ENCODE measurements at regions not wholly inside any gene's neighbourhood (a gene's known extent, or its start where the extent isn't known, plus 50 kb on each side); places are given as distances from the start of the nearest gene placed in this dataset.
"Not testable (repeated sequence)": the region's sequence is repeated elsewhere in the genome, so short reads cannot be mapped to it uniquely, and the experiment has no call there.

DNA sequence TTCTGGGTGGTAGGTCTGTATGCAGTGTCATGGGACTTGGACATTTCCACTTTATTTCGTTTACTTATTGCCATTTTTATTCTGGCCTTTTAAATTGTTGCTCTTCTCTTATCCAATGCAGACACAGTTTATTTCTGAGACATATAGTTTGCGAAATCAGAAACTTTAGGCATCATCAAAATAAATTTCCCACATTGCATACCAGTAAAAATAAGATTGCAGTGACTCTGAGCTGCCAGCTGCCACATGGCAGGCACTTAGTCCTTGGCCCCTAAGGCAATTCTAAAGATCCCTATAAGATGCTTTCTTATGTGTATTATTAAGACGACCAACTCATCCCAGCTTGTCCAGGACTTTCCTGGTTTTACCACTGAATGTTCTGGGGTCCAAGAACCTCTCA is 81.8 kb upstream of the ANKRD1 start:
- H3F3A ChIP-seq (replicated peaks; ENCODE audit: insufficient read depth): peaks cover 9% of the 10 kb centered on the region
- ChIA-PET POLR2A (no interaction called here), CTCF (interaction anchor here (0.6 to 5.1 kb wide), 2 partner anchors 33 to 248 kb away, joined by 4 to 62 read pairs; no protein-coding TSS in a partner anchor)
- H4K20me1 ChIP-seq (ENCODE audit: insufficient read depth): no peaks in the 10 kb centered on the region
- H3K9me3 ChIP-seq: no peaks in the 10 kb centered on the region
- 77% methylated on average over 3 of the region's 3 CpGs for WGBS (ENCODE audit: low lambda C conversion rate)
- no peaks in the 10 kb centered on the region for H3K9me2 ChIP-seq
- no peak overlapping the region for H3K4me2 ChIP-seq
- H3K27me3 ChIP-seq (ENCODE audit: insufficient read depth): no peaks in the 10 kb centered on the region
- H3K9ac ChIP-seq: no peak overlapping the region
- no peaks in the 10 kb centered on the region for H3K79me2 ChIP-seq (ENCODE audit: insufficient read depth)
- H3K4me3 ChIP-seq (ENCODE audit: low read depth in 2 of 2, low read length in 1 of 2): no peak overlapping the region
- no peak overlapping the region for H2AFZ ChIP-seq (ENCODE audit: low read depth)
- no peak overlapping the region for H3K27ac ChIP-seq (ENCODE audit: low read depth in 2 of 2, low read length in 1 of 2)
- peaks cover 0 to 5% of the 10 kb centered on the region in 2 experiments; a peak in 2 of 4 replicates for H3K4me1 ChIP-seq (ENCODE audit: control insufficient read depth in 1 of 2, insufficient read depth in 2 of 2, low read depth in 1 of 2, low read length in 1 of 2)
- DNase-seq: no peak
- no peaks in the 10 kb centered on the region for H3K36me3 ChIP-seq (replicated peaks in 1 of 2; ENCODE audit: control insufficient read depth in 1 of 2, insufficient read depth in 2 of 2, low read length in 1 of 2)
- TF ChIP-seq NRF1 (IDR thresholded peaks at IDR 0.05; ENCODE audit: low read depth, low read length) (no peak), MXI1 (IDR thresholded peaks at IDR 0.05; ENCODE audit: low read depth, low read length) (no peak), CHD2 (IDR thresholded peaks at IDR 0.05; ENCODE audit: low read length, partially characterized antibody) (no peak), RFX5 (IDR thresholded peaks at IDR 0.05; ENCODE audit: low read length) (no peak), SMC3 (IDR thresholded peaks at IDR 0.05; ENCODE audit: low read depth, low read length) (no peak), YY1 (IDR thresholded peaks at IDR 0.05; ENCODE audit: low read depth) (no peak), MEF2A (IDR thresholded peaks at IDR 0.05; ENCODE audit: borderline replicate concordance, low read depth) (no peak), POLR2AphosphoS5 (IDR thresholded peaks at IDR 0.05; ENCODE audit: low read depth, low read length) (no peak), EZH2phosphoT487 (IDR thresholded peaks at IDR 0.05; ENCODE audit: borderline replicate concordance, low read depth) (no peak), JUND (IDR thresholded peaks at IDR 0.05) (no peak)
- TF ChIP-seq, protein P1, sequence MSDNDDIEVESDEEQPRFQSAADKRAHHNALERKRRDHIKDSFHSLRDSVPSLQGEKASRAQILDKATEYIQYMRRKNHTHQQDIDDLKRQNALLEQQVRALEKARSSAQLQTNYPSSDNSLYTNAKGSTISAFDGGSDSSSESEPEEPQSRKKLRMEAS (IDR thresholded peaks at IDR 0.05; ENCODE audit: low read depth): no peak
- TF ChIP-seq, protein P2, sequence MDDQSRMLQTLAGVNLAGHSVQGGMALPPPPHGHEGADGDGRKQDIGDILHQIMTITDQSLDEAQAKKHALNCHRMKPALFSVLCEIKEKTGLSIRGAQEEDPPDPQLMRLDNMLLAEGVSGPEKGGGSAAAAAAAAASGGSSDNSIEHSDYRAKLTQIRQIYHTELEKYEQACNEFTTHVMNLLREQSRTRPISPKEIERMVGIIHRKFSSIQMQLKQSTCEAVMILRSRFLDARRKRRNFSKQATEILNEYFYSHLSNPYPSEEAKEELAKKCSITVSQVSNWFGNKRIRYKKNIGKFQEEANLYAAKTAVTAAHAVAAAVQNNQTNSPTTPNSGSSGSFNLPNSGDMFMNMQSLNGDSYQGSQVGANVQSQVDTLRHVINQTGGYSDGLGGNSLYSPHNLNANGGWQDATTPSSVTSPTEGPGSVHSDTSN (IDR thresholded peaks at IDR 0.05): no peak
- TF ChIP-seq, protein P3, sequence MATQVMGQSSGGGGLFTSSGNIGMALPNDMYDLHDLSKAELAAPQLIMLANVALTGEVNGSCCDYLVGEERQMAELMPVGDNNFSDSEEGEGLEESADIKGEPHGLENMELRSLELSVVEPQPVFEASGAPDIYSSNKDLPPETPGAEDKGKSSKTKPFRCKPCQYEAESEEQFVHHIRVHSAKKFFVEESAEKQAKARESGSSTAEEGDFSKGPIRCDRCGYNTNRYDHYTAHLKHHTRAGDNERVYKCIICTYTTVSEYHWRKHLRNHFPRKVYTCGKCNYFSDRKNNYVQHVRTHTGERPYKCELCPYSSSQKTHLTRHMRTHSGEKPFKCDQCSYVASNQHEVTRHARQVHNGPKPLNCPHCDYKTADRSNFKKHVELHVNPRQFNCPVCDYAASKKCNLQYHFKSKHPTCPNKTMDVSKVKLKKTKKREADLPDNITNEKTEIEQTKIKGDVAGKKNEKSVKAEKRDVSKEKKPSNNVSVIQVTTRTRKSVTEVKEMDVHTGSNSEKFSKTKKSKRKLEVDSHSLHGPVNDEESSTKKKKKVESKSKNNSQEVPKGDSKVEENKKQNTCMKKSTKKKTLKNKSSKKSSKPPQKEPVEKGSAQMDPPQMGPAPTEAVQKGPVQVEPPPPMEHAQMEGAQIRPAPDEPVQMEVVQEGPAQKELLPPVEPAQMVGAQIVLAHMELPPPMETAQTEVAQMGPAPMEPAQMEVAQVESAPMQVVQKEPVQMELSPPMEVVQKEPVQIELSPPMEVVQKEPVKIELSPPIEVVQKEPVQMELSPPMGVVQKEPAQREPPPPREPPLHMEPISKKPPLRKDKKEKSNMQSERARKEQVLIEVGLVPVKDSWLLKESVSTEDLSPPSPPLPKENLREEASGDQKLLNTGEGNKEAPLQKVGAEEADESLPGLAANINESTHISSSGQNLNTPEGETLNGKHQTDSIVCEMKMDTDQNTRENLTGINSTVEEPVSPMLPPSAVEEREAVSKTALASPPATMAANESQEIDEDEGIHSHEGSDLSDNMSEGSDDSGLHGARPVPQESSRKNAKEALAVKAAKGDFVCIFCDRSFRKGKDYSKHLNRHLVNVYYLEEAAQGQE (IDR thresholded peaks at IDR 0.05; ENCODE audit: low read depth, low read length): no peak

DNA sequence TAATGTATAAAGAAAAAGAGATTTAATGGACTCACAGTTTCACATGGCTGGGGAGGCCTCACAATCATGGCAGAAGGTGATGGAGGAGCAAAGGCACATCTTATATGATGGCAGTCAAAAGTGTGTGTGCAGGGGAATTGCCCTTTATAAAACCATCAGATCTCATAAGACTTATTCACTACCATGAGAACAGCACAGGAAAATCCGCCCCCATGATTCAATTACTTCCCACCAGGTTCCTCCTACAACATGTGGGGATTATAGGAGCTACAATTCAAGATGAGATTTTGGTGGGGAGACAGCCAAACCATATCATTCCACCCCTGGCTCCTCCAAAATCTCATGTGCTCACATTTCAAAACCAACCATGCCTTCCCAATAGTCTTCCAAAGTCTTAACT is 82.5 kb upstream of the ANKRD1 start:
- H4K20me1 ChIP-seq (ENCODE audit: insufficient read depth); H3K36me3 ChIP-seq (replicated peaks in 1 of 2; ENCODE audit: control insufficient read depth in 1 of 2, insufficient read depth in 2 of 2, low read length in 1 of 2); H3K79me2 ChIP-seq (ENCODE audit: insufficient read depth); H3K4me1 ChIP-seq (ENCODE audit: control insufficient read depth in 1 of 2, insufficient read depth in 2 of 2, low read depth in 1 of 2, low read length in 1 of 2); H3K4me2 ChIP-seq; H3K27ac ChIP-seq (ENCODE audit: low read depth in 2 of 2, low read length in 1 of 2); H3F3A ChIP-seq (replicated peaks; ENCODE audit: insufficient read depth); H3K4me3 ChIP-seq (ENCODE audit: low read depth in 2 of 2, low read length in 1 of 2); DNase-seq; H3K9ac ChIP-seq; H3K9me2 ChIP-seq; H3K9me3 ChIP-seq; H3K27me3 ChIP-seq (ENCODE audit: insufficient read depth); POLR2A ChIA-PET; H2AFZ ChIP-seq (ENCODE audit: low read depth): not testable (repeated sequence)
- 87% methylated on average over 1 of the region's 1 CpG for WGBS (ENCODE audit: low lambda C conversion rate)
- CTCF ChIA-PET: interaction anchor here (0.6 to 5.1 kb wide), 5 partner anchors 9 to 247 kb away, joined by 3 to 62 read pairs (median 3); no protein-coding TSS in a partner anchor

DNA sequence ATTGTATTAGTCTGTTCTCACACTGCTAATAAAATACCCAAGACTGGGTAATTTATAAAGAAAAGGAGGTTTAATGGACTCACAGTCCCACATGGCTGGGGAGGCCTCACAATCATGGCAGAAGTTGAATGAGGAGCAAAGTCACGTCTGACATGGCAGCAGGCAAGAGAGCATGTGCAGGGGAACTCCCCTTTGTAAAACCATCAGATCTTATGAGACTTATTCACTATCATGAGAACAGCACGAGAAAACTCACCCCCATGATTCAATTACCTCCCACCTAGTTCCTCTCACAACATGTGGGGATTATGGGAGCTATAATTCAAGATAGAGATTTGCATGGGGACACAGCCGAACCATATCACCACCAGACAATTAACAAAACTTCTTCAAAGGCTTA is 84.4 kb upstream of the ANKRD1 start:
- POLR2A ChIA-PET; H3K27ac ChIP-seq (ENCODE audit: low read depth in 2 of 2, low read length in 1 of 2): not testable (repeated sequence)
- CTCF ChIA-PET: interaction anchor here (0.9 to 5.1 kb wide), 18 partner anchors 10 to 267 kb away, joined by 3 to 62 read pairs (median 6); partner anchors contain the start of gene PCGF5

More for the DNA sequence above, 84.4 kb upstream of the ANKRD1 start:
- H3K36me3 ChIP-seq (replicated peaks in 1 of 2; ENCODE audit: control insufficient read depth in 1 of 2, insufficient read depth in 2 of 2, low read length in 1 of 2); H3K4me1 ChIP-seq (ENCODE audit: control insufficient read depth in 1 of 2, insufficient read depth in 2 of 2, low read depth in 1 of 2, low read length in 1 of 2); H3F3A ChIP-seq (replicated peaks; ENCODE audit: insufficient read depth); H2AFZ ChIP-seq (ENCODE audit: low read depth); H3K4me3 ChIP-seq (ENCODE audit: low read depth in 2 of 2, low read length in 1 of 2); H3K79me2 ChIP-seq (ENCODE audit: insufficient read depth); DNase-seq; H4K20me1 ChIP-seq (ENCODE audit: insufficient read depth); H3K9me2 ChIP-seq; H3K27me3 ChIP-seq (ENCODE audit: insufficient read depth); H3K9ac ChIP-seq; H3K4me2 ChIP-seq; H3K9me3 ChIP-seq: not testable (repeated sequence)
- 86% methylated on average over 3 of the region's 3 CpGs for WGBS (ENCODE audit: low lambda C conversion rate)

All from SK-N-SH (cell line).